ENCODE measurements at regions not wholly inside any gene's neighbourhood (a gene's known extent, or its start where the extent isn't known, plus 50 kb on each side); places are given as distances from the start of the nearest gene placed in this dataset.
A peak's percentile ranks its signal among the peaks of the same experiment; 100 is the strongest.

GRCh38 chr7:47663851-47664250 is 81.9 kb upstream of the TNS3 start:
- no peak for DNase-seq (ENCODE audit: low spot score)

DNA sequence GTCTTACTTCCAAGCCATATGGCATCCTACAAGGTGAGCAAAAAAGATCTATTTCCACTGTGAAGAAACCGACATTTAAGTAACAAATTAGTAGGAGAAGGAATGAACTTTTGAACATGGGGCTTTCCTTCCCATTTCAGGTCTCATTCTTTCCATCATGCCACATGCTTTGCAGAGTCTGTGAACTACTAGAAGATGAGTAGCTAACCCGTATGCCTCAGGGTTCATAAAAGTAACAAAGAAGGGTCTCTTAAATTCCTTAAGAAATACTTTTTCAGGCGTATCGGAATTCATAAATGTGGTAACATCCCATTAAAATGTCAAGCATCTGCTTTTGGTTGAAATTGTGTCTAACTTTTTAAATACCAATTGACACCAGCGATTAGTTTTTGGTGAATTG is 81.3 kb upstream of the TNS3 start:
- no peak for DNase-seq (ENCODE audit: low spot score)

DNA sequence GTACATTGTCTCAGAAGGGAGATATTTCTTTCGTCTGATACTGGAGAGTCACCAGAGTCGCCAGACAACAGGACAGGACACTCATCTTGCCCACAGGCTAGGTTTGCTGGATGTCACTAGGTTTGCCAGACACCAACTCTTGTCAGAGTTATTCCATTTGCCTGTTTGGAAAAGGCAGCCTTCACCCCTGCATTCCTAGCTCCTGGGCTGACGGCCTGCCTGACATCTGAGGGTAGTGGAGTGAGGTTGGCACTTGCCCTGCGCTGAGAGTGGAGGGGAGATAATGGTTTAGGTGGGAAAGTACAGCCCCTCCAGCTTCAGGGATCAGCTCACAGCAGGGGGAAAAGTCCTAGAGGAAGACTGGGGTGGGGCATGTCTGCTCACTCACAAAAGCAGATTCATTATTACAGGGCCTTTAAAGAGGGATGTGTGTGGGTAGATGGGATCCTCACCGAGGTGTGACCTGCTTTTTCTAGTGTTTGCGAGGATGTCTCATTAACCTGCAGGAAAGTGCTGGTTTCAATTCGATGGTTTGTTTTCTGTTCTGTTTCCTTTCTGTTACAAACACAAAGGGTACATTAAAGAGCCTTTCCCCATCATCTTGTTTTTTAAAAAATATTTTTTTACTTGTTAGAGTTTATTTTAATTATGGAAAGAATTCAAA is 79.3 kb upstream of the TNS3 start:
- no peak for DNase-seq (ENCODE audit: low spot score)

DNA sequence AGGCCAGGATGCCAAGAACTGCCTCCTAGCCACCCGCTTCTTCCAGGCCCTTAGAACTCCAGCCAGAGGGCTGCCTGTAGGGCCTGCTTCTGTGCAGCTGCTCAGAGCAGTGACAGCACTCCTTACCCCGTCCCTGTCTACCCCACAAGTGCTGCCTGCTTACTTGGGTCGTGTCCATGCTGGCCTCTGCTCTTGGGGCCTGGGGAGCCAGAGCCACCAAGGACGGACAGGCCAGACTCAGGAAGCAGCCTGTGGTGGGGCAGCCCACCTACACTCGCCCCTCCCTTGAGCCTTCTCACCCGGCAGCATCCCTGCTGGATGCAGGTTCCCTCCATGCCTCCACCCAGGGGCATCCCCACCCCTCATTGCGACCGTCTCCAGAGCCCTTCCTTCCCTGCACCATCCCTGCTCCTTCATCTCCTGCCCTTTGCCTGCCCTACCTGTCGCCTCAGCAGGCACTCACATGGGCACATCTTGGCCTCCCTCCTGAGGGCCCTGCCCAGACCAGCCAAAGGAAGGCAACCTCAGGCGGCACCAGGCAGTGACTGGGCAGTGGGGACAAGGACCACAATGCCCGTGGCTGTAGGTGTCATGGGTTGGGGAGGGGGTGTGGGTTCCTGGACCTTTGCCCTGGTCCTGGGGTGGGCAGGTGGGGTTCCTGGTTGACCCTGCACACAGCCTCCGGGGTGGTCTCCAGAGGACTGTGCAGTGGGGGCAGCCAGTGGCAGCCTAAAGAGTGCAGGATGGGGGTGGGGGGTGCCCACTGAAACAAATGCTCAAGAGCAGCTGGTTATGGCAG is 78.0 kb upstream of the TNS3 start:
- no peak for DNase-seq (ENCODE audit: low spot score)

DNA sequence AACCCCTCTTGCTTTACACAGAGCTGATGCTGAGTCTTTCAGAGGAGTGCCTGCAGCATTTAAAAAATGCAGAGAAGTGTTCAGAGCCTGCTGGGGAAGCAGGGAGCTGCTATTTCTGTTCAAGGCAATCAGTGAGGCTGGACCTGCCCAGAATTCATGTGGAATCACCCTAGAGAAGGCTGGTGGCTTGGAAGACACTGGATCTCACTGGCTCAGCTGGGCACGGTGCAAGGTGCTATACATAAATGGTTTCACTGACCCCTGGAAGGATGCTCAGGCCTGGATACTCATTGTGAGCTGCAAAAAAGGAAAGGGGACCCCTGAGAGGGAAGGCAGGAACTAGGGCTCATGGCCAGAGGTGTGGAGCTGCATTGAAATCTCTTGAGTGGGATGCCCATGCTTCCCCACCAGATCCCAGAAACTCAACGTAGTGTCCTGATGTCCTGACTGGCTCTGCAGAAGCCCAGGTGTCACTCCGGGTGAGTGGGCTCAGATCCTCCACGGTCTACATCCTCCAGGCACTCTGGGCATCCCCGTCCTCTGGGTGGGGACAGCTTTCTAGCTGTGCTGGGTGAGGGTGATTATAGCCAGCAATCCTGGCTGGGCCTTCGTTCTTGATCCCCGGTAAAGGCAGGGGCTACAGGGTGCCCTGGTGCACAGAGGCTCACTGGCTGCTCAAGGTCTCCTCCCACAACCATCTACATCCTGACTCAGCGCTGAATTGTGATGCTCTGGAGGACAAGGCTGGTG is 77.2 kb upstream of the TNS3 start:
- no peak for DNase-seq (ENCODE audit: low spot score)

DNA sequence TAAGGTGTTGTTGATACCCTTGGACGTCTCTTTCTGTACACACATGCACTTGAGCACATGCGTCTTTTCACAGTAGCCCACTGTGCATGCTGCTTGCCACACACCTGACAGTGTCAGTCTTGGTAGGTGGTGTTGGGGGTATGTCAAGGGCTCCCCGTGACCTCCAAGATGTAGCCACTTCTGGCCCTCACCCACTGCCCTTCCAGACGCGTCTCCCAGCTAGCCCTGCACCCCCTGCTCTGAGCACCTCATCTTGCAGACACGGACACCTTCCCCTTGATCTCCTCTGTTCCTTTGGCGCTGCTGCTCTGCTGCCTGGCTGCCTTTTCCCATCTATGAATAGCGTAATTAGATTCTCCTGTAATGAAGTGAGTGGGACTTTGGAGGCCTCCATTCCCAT is 75.2 kb upstream of the TNS3 start:
- DNase-seq (ENCODE audit: low spot score): no peak

GRCh38 chr7:47654672-47655298 is 72.9 kb upstream of the TNS3 start:
- DNase-seq (ENCODE audit: low spot score): no peak

GRCh38 chr7:47653550-47654411 is 71.9 kb upstream of the TNS3 start:
- peak; percentile 89 for DNase-seq (ENCODE audit: low spot score)

DNA sequence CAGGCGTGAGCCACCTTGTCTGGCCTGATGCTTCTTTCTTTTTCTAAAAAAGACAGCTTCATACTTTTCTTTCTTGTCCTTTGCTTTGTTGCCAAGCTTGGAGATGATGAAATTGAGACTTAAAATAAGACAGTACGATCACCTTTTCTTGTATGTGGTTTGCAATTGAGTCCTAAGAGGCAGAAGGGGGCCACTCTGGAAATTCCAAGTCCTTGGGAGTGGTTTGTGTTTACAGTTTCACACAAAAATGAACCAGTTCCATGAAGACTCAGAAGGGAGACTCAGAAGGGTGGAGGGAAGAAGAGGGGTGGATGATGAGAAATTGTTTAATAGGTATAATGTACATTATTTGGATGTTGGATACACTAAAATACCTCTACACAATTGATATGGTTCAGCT is 70.7 kb upstream of the TNS3 start:
- DNase-seq (ENCODE audit: low spot score): no peak

GRCh38 chr7:47651355-47652317 is 69.7 kb upstream of the TNS3 start:
- DNase-seq (ENCODE audit: low spot score): peak; percentile 99

- no peak for DNase-seq (ENCODE audit: low spot score)
Observed at GRCh38 chr7:47649919-47650318, 68.0 kb upstream of the TNS3 start.

DNA sequence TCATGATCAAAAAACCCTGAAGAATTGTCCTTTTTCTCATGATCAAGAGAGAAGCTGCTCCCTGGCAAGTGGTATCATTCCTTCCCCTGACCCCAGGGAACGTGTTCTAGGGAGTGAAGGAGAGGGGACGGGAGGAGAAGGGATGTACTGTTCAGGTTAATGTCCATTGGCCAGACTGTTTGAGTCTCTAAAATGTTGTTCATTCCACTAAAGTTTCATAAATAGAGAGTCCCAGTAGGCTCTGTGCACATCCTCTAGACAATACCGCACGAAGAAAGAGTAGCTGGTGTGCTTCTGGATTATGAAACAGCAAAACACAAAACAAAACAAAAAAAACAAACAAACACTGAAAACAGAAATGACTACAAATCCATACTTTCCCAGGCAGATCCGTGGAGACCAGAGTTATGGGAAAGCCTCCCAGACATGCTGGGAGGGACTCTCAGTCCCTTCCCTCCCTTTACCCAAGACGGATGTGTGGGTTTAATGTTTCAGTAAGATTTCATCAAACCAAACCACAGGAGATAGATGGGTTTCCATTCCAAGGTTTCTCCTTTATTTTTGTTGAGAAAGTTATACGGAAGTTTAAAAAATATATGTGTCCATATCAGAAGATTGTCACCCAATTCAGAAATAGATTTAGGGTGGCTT is 66.5 kb upstream of the TNS3 start:
- DNase-seq (ENCODE audit: low spot score): peak; percentile 78

DNA sequence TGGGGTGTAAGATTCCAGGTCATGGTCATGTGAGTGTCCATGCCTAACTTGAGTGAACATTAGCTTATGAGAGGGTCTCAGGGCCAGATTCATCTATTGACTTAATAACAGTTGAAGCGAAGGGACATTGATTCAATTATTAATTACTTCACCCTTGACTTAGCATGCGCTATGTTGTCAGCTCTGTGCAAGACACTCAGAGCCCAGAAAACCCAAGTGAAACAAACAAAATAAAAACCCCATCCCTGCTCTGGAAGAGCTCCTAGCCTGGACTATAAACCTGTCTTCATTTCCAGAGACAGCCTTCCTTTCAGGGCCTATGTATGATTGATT is 66.0 kb upstream of the TNS3 start:
- no peak for DNase-seq (ENCODE audit: low spot score)

GRCh38 chr7:47647181-47647917 is 65.4 kb upstream of the TNS3 start:
- DNase-seq (ENCODE audit: low spot score): no peak

GRCh38 chr7:47643716-47644400 is 61.9 kb upstream of the TNS3 start:
- no peak for DNase-seq (ENCODE audit: low spot score)

DNA sequence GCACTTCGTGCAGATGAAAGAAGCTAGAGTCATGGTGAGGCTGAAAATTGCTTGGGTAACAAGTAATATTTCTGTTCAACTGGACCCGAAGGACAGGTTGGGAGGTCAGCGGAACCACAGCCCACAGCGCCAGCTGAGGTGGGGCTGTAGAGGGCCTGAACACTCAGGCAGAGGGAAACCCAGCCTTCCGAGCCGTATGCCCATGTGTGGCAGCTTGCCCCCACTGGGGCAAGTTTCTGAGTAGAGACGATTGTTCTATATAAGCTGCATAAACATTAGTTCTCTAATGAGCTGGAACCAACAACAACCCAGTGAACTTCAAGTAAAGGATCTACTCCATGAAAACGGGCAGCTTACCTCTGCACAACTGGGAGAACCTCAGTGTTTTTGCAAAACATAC is 58.4 kb upstream of the TNS3 start:
- no peak for DNase-seq (ENCODE audit: low spot score)

GRCh38 chr7:47639495-47640110 is 57.7 kb upstream of the TNS3 start:
- no peak for DNase-seq (ENCODE audit: low spot score)

- no peak for DNase-seq (ENCODE audit: low spot score)
Observed at GRCh38 chr7:47638679-47639315, 56.9 kb upstream of the TNS3 start.
